Neural cell (in vitro differentiated cells): ENCODE measurements at regions not wholly inside any gene's neighbourhood (a gene's known extent, or its start where the extent isn't known, plus 50 kb on each side); places are given as distances from the start of the nearest gene placed in this dataset.
"Not testable (repeated sequence)": the region's sequence is repeated elsewhere in the genome, so short reads cannot be mapped to it uniquely, and the experiment has no call there.

Experiments
- CTCF ChIP-seq: fragments of 450-650 bp; IDR thresholded peaks from 2 replicates; pipeline ENCODE4 v1.5.1; 2014; ENCODE audit warnings: antibody characterized with exemption, mild to moderate bottlenecking, moderate library complexity; ENCODE audit not compliant: poor library complexity, severe bottlenecking
- REST ChIP-seq: IDR thresholded peaks from 2 replicates; pipeline ENCODE4 v1.6.1; 2012; ENCODE audit warnings: borderline replicate concordance

DNA sequence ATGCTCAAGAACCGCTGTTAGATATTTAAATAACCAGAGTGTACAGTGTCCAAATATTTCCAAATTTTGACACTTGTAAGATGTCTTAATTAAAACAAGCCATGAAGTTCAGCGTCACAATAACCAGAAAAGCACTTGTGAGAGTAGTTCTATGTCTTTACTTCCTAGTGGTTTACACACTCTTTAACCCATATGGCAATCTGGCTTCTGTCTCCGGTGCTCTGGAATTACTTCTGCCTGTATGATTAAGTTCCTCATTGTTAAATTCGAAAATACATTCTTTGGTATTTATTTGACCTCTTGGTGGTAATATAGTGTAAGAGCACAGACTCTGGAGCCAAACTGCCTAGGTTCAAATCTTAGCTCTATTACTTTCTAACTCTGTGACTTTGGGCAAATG, 89.9 kb upstream of the NOTCH2NLA start:
- TF ChIP-seq CTCF, REST: not testable (repeated sequence)
